Transverse colon (tissue), 4 donors: ENCODE measurements at regions not wholly inside any gene's neighbourhood (a gene's known extent, or its start where the extent isn't known, plus 50 kb on each side); places are given as distances from the start of the nearest gene placed in this dataset.

Experiments used
- DNase-seq: peaks from one replicate; pipeline ENCODE4 v3.0.0-alpha.2; 2019
- H3K27ac ChIP-seq, 4 donors: fragments of 200-600 bp; sonication (generic); 2 replicates each; pipeline ENCODE4 v1.5.1; 2016 to 2018; ENCODE audit warnings: inconsistent platforms in 4 of 4
- H3K27me3 ChIP-seq: fragments of 200-600 bp; sonication (generic); 2 replicates; pipeline ENCODE4 v1.5.1; 2017; ENCODE audit warnings: inconsistent platforms
- H3K36me3 ChIP-seq, 4 donors: fragments of 200-600 bp; sonication (generic); 2 replicates each; pipeline ENCODE4 v1.5.1; 2017 to 2019; ENCODE audit warnings: inconsistent platforms in 4 of 4
- H3K4me1 ChIP-seq, 4 donors: fragments of 200-600 bp; sonication (generic); 2 replicates each; pipeline ENCODE4 v1.5.1; 2017 to 2020; ENCODE audit warnings: inconsistent platforms in 4 of 4
- H3K4me3 ChIP-seq, 4 donors: fragments of 200-600 bp; sonication (generic); 1 replicate in 1 of 4; 2 replicates in 3 of 4; pipeline versions ENCODE4 v1.5.1 to v1.6.1; 2017 to 2019; ENCODE audit warnings: inconsistent platforms in 4 of 4
- H3K9me3 ChIP-seq, 2 donors: fragments of 200-600 bp; sonication (generic); 2 replicates each; pipeline ENCODE4 v1.5.1; 2017 to 2019; ENCODE audit warnings: inconsistent platforms in 2 of 2
- CTCF ChIP-seq, 5 experiments: fragments of 200-600 bp in 3 of 5; fragments of 450-650 bp in 2 of 5; sonication (generic) in 3 of 5; IDR thresholded peaks; 1 replicate in 2 of 5; 2 replicates in 3 of 5; pipeline ENCODE4 v1.5.1; 2016 to 2017; ENCODE audit warnings: antibody characterized with exemption in 5 of 5, inconsistent platforms in 3 of 5, mild to moderate bottlenecking in 2 of 5, moderate library complexity in 1 of 5
- EP300 ChIP-seq: sonication (generic); formaldehyde crosslinking; IDR thresholded peaks from one replicate; pipeline ENCODE4 v1.6.1; 2017; ENCODE audit warnings: antibody characterized with exemption, low read depth
- POLR2A ChIP-seq: fragments of 450-650 bp; IDR thresholded peaks from one replicate; pipeline ENCODE4 v1.6.1; 2016; ENCODE audit warnings: antibody characterized with exemption, mild to moderate bottlenecking, moderate library complexity
- POLR2AphosphoS5 ChIP-seq, 3 donors: sonication (generic); formaldehyde crosslinking; IDR thresholded peaks; one replicate each; pipeline ENCODE4 v1.6.1; 2016; ENCODE audit warnings: antibody characterized with exemption in 3 of 3
- WGBS, 2 donors: methylation state at CpG; one replicate each; pipeline ENCODE4 v1.1.5; 2018; ENCODE audit warnings: low coverage in 1 of 2; 5-methylcytosine and 5-hydroxymethylcytosine counted together
- in situ Hi-C, 4 donors: fragments of 200-750 bp; cut with MboI; loops; one replicate each; pipeline versions ENCODE4 v1.15.0 to v1.15.1; 2017; ENCODE audit warnings: low sequenced_read_pairs in 3 of 4, low pct_ligation_motif_present in 1 of 4, low pct_unique_long_range_greater_than_20kb in 1 of 4
- intact Hi-C: fragments of 100-400 bp; cut with DNase I; formaldehyde crosslinking; loops from one replicate; pipeline ENCODE4 v1.15.1; 2023; ENCODE audit warnings: low total_unique reads

GRCh38 chr20:20783450-20783849 is 71.0 kb upstream of the RALGAPA2 start:
- Histone ChIP-seq H3K36me3 (no peaks in the 10 kb centered on the region), H3K27me3 (no peaks in the 10 kb centered on the region), H3K27ac (no peak overlapping the region), H3K4me1 (peaks cover 0 to 26% (median 12%) of the 10 kb centered on the region in 4 donors), H3K4me3 (no peak overlapping the region), H3K9me3 (no peaks in the 10 kb centered on the region)
- intact Hi-C loops: no loop called here
- WGBS, 2 donors: 68 to 82% methylated on average over 3 to 6 of the region's 6 CpGs
- TF ChIP-seq POLR2A: no peak
- TF ChIP-seq EP300: no peak
- TF ChIP-seq CTCF (IDR thresholded peaks at IDR 0.05): no peak
- no peak for TF ChIP-seq POLR2AphosphoS5 (IDR thresholded peaks at IDR 0.05)
- in situ Hi-C loops: no loop called here
- no peak for DNase-seq

GRCh38 chr20:20782755-20783154 is 70.3 kb upstream of the RALGAPA2 start:
- H3K4me1 ChIP-seq: peaks cover 0 to 26% (median 12%) of the 10 kb centered on the region in 4 donors
- in situ Hi-C loops: no loop called here
- H3K4me3 ChIP-seq: no peak overlapping the region
- no peaks in the 10 kb centered on the region for H3K36me3 ChIP-seq
- 17 to 18% methylated on average over 1 of the region's 1 CpG for WGBS, 2 donors
- no peak for TF ChIP-seq POLR2A
- no peak for TF ChIP-seq CTCF (IDR thresholded peaks at IDR 0.05)
- no peak for TF ChIP-seq EP300
- TF ChIP-seq POLR2AphosphoS5 (IDR thresholded peaks at IDR 0.05): no peak
- peak overlapping the region in 1 of 4 donors; percentile 38 for H3K27ac ChIP-seq
- DNase-seq: peak; percentile 54
- H3K9me3 ChIP-seq: no peaks in the 10 kb centered on the region
- intact Hi-C loops: no loop called here
- H3K27me3 ChIP-seq: no peaks in the 10 kb centered on the region

- intact Hi-C loops: no loop called here
- in situ Hi-C loops: no loop called here
- H3K27ac ChIP-seq: peak overlapping the region in 2 of 4 donors; percentile 11 to 38
- H3K9me3 ChIP-seq: no peaks in the 10 kb centered on the region
- peaks cover 0 to 26% (median 12%) of the 10 kb centered on the region in 4 donors for H3K4me1 ChIP-seq
- no peak for DNase-seq
- H3K27me3 ChIP-seq: no peaks in the 10 kb centered on the region
- H3K4me3 ChIP-seq: no peak overlapping the region
- no peak for TF ChIP-seq POLR2AphosphoS5 (IDR thresholded peaks at IDR 0.05)
- no peak for TF ChIP-seq POLR2A
- no peak for TF ChIP-seq CTCF (IDR thresholded peaks at IDR 0.05)
- TF ChIP-seq EP300: no peak
- WGBS, 2 donors: 21 to 30% methylated on average over 6 to 8 of the region's 8 CpGs
- no peaks in the 10 kb centered on the region for H3K36me3 ChIP-seq
Measured at GRCh38 chr20:20782231-20782630, 69.8 kb upstream of the RALGAPA2 start.

- H3K4me1 ChIP-seq: peaks cover 0 to 26% (median 12%) of the 10 kb centered on the region in 4 donors
- H3K27ac ChIP-seq: no peak overlapping the region
- in situ Hi-C loops (no loop called here), intact Hi-C loops (no loop called here)
- no peaks in the 10 kb centered on the region for H3K9me3 ChIP-seq
- H3K4me3 ChIP-seq: no peak overlapping the region
- TF ChIP-seq POLR2AphosphoS5 (IDR thresholded peaks at IDR 0.05): no peak
- no peaks in the 10 kb centered on the region for H3K27me3 ChIP-seq
- WGBS, 2 donors: 94% methylated on average over 5 of the region's 5 CpGs; no CpG with 5 or more reads in 1 of the 2 donors
- no peaks in the 10 kb centered on the region for H3K36me3 ChIP-seq
- no peak for DNase-seq
Measured at GRCh38 chr20:20781029-20781428, 68.6 kb upstream of the RALGAPA2 start.
